ENCODE measurements at regions not wholly inside any gene's neighbourhood (a gene's known extent, or its start where the extent isn't known, plus 50 kb on each side); places are given as distances from the start of the nearest gene placed in this dataset.

GRCh38 chr11:106161775-106162634 is 84.5 kb downstream of the AASDHPPT start:
- H4K20me1 ChIP-seq (ENCODE audit: control insufficient read depth, insufficient read depth, low read depth, low read length) = no peaks in the 10 kb centered on the region
- H3K79me2 ChIP-seq (ENCODE audit: control insufficient read depth, low read length) = no peaks in the 10 kb centered on the region
- no peaks in the 10 kb centered on the region for H3K36me3 ChIP-seq (ENCODE audit: control insufficient read depth, low read length)
- H3K27me3 ChIP-seq (ENCODE audit: control insufficient read depth, low read length) = no peaks in the 10 kb centered on the region
- TF ChIP-seq, protein P1, sequence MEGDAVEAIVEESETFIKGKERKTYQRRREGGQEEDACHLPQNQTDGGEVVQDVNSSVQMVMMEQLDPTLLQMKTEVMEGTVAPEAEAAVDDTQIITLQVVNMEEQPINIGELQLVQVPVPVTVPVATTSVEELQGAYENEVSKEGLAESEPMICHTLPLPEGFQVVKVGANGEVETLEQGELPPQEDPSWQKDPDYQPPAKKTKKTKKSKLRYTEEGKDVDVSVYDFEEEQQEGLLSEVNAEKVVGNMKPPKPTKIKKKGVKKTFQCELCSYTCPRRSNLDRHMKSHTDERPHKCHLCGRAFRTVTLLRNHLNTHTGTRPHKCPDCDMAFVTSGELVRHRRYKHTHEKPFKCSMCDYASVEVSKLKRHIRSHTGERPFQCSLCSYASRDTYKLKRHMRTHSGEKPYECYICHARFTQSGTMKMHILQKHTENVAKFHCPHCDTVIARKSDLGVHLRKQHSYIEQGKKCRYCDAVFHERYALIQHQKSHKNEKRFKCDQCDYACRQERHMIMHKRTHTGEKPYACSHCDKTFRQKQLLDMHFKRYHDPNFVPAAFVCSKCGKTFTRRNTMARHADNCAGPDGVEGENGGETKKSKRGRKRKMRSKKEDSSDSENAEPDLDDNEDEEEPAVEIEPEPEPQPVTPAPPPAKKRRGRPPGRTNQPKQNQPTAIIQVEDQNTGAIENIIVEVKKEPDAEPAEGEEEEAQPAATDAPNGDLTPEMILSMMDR (IDR thresholded peaks at IDR 0.05; ENCODE audit: low read depth, low read length, poor library complexity, severe bottlenecking) = no peak
- no peak for TF ChIP-seq EZH2phosphoT487 (IDR thresholded peaks at IDR 0.05; ENCODE audit: borderline replicate concordance, low read length)
- no peak overlapping the region for H3K4me3 ChIP-seq (ENCODE audit: low read length)
- no peaks in the 10 kb centered on the region for H3F3A ChIP-seq (ENCODE audit: control insufficient read depth, insufficient read depth)
- no peaks in the 10 kb centered on the region for H3K4me1 ChIP-seq (ENCODE audit: control insufficient read depth, low read length)
- H3K27ac ChIP-seq (ENCODE audit: low read depth, low read length) = no peak overlapping the region
- H3K4me2 ChIP-seq (ENCODE audit: low read length) = no peak overlapping the region
- H3K9me2 ChIP-seq (replicated peaks; ENCODE audit: control insufficient read depth, low read length) = no peaks in the 10 kb centered on the region
- H3K9me3 ChIP-seq (ENCODE audit: control insufficient read depth, insufficient read depth, low read length) = no peaks in the 10 kb centered on the region

- TF ChIP-seq, protein P1 (IDR thresholded peaks at IDR 0.05; ENCODE audit: low read depth, low read length, poor library complexity, severe bottlenecking) = no peak
- TF ChIP-seq EZH2phosphoT487 (IDR thresholded peaks at IDR 0.05; ENCODE audit: borderline replicate concordance, low read length) = no peak
- H3K79me2 ChIP-seq (ENCODE audit: control insufficient read depth, low read length) = no peaks in the 10 kb centered on the region
- H3K36me3 ChIP-seq (ENCODE audit: control insufficient read depth, low read length) = no peaks in the 10 kb centered on the region
- H3K9me3 ChIP-seq (ENCODE audit: control insufficient read depth, insufficient read depth, low read length) = no peaks in the 10 kb centered on the region
- no peaks in the 10 kb centered on the region for H3F3A ChIP-seq (ENCODE audit: control insufficient read depth, insufficient read depth)
- H3K27me3 ChIP-seq (ENCODE audit: control insufficient read depth, low read length) = no peaks in the 10 kb centered on the region
- no peak overlapping the region for H3K4me3 ChIP-seq (ENCODE audit: low read length)
- H3K27ac ChIP-seq (ENCODE audit: low read depth, low read length) = no peak overlapping the region
- no peak overlapping the region for H3K4me2 ChIP-seq (ENCODE audit: low read length)
- no peaks in the 10 kb centered on the region for H3K4me1 ChIP-seq (ENCODE audit: control insufficient read depth, low read length)
- no peaks in the 10 kb centered on the region; the same call in 1 of the 2 replicates for H3K9me2 ChIP-seq (replicated peaks; ENCODE audit: control insufficient read depth, low read length)
- no peaks in the 10 kb centered on the region for H4K20me1 ChIP-seq (ENCODE audit: control insufficient read depth, insufficient read depth, low read depth, low read length)
Measured at GRCh38 chr11:106167085-106167484, 89.6 kb downstream of the AASDHPPT start.

GRCh38 chr11:106172386-106172991 is 95.0 kb downstream of the AASDHPPT start:
- H3K4me3 ChIP-seq (ENCODE audit: low read length) = no peak overlapping the region
- no peaks in the 10 kb centered on the region for H3K27me3 ChIP-seq (ENCODE audit: control insufficient read depth, low read length)
- H4K20me1 ChIP-seq (ENCODE audit: control insufficient read depth, insufficient read depth, low read depth, low read length) = no peaks in the 10 kb centered on the region
- no peaks in the 10 kb centered on the region for H3K36me3 ChIP-seq (ENCODE audit: control insufficient read depth, low read length)
- H3K9me2 ChIP-seq (replicated peaks; ENCODE audit: control insufficient read depth, low read length) = no peaks in the 10 kb centered on the region; the same call in 1 of the 2 replicates
- H3F3A ChIP-seq (ENCODE audit: control insufficient read depth, insufficient read depth) = no peaks in the 10 kb centered on the region
- no peak overlapping the region for H3K4me2 ChIP-seq (ENCODE audit: low read length)
- H3K79me2 ChIP-seq (ENCODE audit: control insufficient read depth, low read length) = no peaks in the 10 kb centered on the region
- TF ChIP-seq, protein P1 (IDR thresholded peaks at IDR 0.05; ENCODE audit: low read depth, low read length, poor library complexity, severe bottlenecking) = no peak
- TF ChIP-seq EZH2phosphoT487 (IDR thresholded peaks at IDR 0.05; ENCODE audit: borderline replicate concordance, low read length) = no peak
- H3K27ac ChIP-seq (ENCODE audit: low read depth, low read length) = no peak overlapping the region
- no peaks in the 10 kb centered on the region for H3K9me3 ChIP-seq (ENCODE audit: control insufficient read depth, insufficient read depth, low read length)
- no peaks in the 10 kb centered on the region for H3K4me1 ChIP-seq (ENCODE audit: control insufficient read depth, low read length)
